Cardiac fibroblast (primary cell): ENCODE measurements at regions not wholly inside any gene's neighbourhood (a gene's known extent, or its start where the extent isn't known, plus 50 kb on each side); places are given as distances from the start of the nearest gene placed in this dataset.
"Not testable (repeated sequence)": the region's sequence is repeated elsewhere in the genome, so short reads cannot be mapped to it uniquely, and the experiment has no call there.

Experiments
- DNase-seq, 2 donors: peaks; one replicate each; pipeline versions ENCODE4 v3.0.0 to v3.0.0-alpha.2; 2010; ENCODE audit warnings: low read depth in 2 of 2
- H3K4me3 ChIP-seq, 2 donors: replicated peaks in 1 of 2; 1 replicate in 1 of 2; 2 replicates in 1 of 2; pipeline ENCODE4 v1.5.1; 2011; ENCODE audit warnings: low read depth in 2 of 2, low read length in 2 of 2, mild to moderate bottlenecking in 2 of 2, moderate library complexity in 1 of 2
- CTCF ChIP-seq: IDR thresholded peaks from one replicate; pipeline ENCODE4 v1.5.1; 2011; ENCODE audit warnings: low read depth, mild to moderate bottlenecking, low read length, inconsistent platforms

DNA sequence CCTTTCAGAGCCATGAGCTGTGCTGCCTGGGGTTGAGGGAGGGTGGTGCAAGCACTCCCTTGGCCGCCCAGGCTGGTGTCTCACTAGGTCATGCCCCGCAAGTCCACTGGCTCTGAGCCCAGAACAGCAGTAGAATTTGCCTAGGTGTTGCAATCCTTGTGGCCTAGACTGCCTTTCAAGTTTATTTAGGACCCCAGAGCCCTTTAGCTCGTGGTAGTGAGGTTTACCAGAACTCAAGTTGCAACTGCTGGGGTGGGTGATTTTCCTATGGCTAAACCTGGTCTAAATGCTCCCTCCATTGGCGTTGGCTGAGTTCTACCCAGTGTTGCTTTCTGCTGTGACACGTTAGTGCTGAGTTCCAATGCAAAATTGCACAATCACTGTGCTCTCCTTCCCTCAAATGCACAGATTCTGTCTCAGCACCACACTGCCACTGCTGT, 287.2 kb downstream of the BCAT1 start:
- H3K4me3 ChIP-seq, result no peak overlapping the region
- TF ChIP-seq CTCF, result no peak
- peak; percentile 94 to 95 for DNase-seq

GRCh38 chr12:24659016-24659415, 289.9 kb downstream of the BCAT1 start:
- no peak for DNase-seq
- H3K4me3 ChIP-seq, result no peak overlapping the region
- TF ChIP-seq CTCF, result no peak

- H3K4me3 ChIP-seq, DNase-seq: not testable (repeated sequence)
Observed at GRCh38 chr12:24654344-24654743, 294.6 kb downstream of the BCAT1 start.

GRCh38 chr12:24649634-24650033, 299.3 kb downstream of the BCAT1 start:
- no peak for TF ChIP-seq CTCF
- H3K4me3 ChIP-seq, result no peak overlapping the region
- no peak for DNase-seq

DNA sequence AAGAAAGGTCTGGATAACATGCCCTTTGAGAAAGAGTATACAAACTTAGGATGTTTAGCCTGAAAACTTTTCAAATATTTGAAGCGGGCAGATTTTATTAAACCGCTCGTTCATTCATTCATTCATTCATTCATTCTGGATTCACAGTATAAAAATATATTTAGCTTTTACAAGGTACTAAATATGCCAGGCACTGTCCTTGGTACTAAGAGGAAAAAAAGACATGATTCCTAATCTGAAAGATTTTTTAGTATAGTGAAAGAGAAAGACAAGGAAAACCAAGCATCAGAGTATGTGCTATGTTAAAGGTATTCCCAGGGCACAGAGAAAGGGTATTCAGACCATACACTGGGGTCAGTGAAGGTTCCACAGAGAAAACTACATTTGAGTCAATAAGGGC, 299.7 kb downstream of the BCAT1 start:
- DNase-seq, result no peak
- H3K4me3 ChIP-seq, result no peak overlapping the region
- TF ChIP-seq CTCF, result no peak

GRCh38 chr12:24645254-24645653, 303.6 kb downstream of the BCAT1 start:
- TF ChIP-seq CTCF, result no peak
- no peak for DNase-seq
- H3K4me3 ChIP-seq, result no peak overlapping the region

DNA sequence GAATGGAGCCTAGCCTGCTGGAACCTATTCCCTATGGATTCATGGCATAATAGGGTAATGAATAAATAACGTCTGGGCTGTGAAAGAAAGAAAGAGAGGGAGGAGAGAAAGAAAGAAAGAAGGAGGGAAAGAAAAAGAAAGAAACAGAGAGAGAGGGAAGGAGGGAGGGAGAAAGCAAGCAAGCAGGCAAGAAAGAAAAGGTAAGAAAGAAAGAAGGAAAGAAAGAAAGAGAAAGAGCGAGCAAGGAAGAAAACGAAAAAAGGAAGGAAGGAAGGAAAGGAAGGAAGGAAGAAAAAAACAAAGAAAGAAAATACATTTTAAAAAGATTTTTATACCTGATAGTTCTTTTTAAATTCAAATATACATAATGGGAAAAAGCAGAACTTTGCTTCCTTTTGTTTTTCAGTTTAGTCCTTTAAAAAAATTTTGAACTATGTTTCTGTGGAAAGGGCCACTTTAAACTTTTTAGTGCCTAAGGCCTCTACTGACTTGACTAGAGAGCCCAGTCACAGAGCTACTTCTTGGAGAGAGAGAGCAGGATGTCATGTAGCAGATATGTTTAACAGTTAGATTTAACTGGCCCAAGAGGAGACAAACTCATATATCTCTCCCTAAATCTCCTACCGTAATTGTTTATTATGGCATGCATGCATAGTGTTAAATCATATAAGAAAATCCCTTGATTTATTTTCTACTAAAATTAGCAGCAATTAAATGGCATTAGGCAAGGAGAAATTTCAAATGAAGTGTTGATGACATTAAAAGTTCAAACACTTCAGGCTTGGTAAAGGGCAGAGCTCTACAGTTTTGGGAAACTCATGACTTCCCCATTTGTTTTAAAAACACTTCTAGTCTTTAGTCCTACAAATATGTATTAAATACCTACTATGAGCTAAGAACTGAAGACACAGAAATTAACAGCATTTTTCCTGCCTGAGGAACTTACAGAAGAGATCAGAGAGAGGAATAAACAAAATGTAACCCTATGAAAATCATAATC, 305.5 kb downstream of the BCAT1 start:
- no peak overlapping the region for H3K4me3 ChIP-seq
- DNase-seq, result no peak
- TF ChIP-seq CTCF, result no peak
